Forelimb muscle (tissue), 1 donor: ENCODE measurements at regions not wholly inside any gene's neighbourhood (a gene's known extent, or its start where the extent isn't known, plus 50 kb on each side); places are given as distances from the start of the nearest gene placed in this dataset.
"Not testable (repeated sequence)": the region's sequence is repeated elsewhere in the genome, so short reads cannot be mapped to it uniquely, and the experiment has no call there.

ENCODE experiments used
- DNase-seq: peaks from one replicate; pipeline ENCODE4 v3.0.0-alpha.2; 2013; ENCODE audit warnings: low read depth

GRCh38 chr17:70519300-70519699 lies 350.0 kb downstream of the KCNJ2 start:
- no peak for DNase-seq

- no peak for DNase-seq
Measured at GRCh38 chr17:70520447-70520846, 351.1 kb downstream of the KCNJ2 start.

GRCh38 chr17:70520956-70521355 lies 351.6 kb downstream of the KCNJ2 start:
- DNase-seq = no peak

GRCh38 chr17:70521821-70522256 lies 352.5 kb downstream of the KCNJ2 start:
- DNase-seq = no peak

- DNase-seq = no peak
Measured at GRCh38 chr17:70523426-70523825, 354.1 kb downstream of the KCNJ2 start.

GRCh38 chr17:70525035-70525434 lies 355.7 kb downstream of the KCNJ2 start:
- DNase-seq = not testable (repeated sequence)

- DNase-seq = no peak
Measured at GRCh38 chr17:70525961-70526360, 356.6 kb downstream of the KCNJ2 start.

GRCh38 chr17:70527364-70527888 lies 358.1 kb downstream of the KCNJ2 start:
- no peak for DNase-seq

GRCh38 chr17:70533427-70533826 lies 364.1 kb downstream of the KCNJ2 start:
- DNase-seq = no peak

- DNase-seq = no peak
Measured at GRCh38 chr17:70535986-70536385, 366.7 kb downstream of the KCNJ2 start.

GRCh38 chr17:70539132-70539924 lies 370.0 kb downstream of the KCNJ2 start:
- no peak for DNase-seq

GRCh38 chr17:70542876-70543275 lies 373.5 kb downstream of the KCNJ2 start:
- no peak for DNase-seq

GRCh38 chr17:70544317-70544716 lies 375.0 kb downstream of the KCNJ2 start:
- no peak for DNase-seq

- DNase-seq = no peak
Measured at GRCh38 chr17:70552230-70552981, 383.1 kb downstream of the KCNJ2 start.

- DNase-seq = no peak
Measured at GRCh38 chr17:70552982-70553334, 383.6 kb downstream of the KCNJ2 start.

GRCh38 chr17:70555723-70556122 lies 386.4 kb downstream of the KCNJ2 start:
- no peak for DNase-seq

- DNase-seq = no peak
Measured at GRCh38 chr17:70558821-70559220, 389.5 kb downstream of the KCNJ2 start.

GRCh38 chr17:70560471-70560870 lies 391.1 kb downstream of the KCNJ2 start:
- DNase-seq = no peak

- DNase-seq = no peak
Measured at GRCh38 chr17:70562137-70562536, 392.8 kb downstream of the KCNJ2 start.

GRCh38 chr17:70563281-70563820 lies 394.0 kb downstream of the KCNJ2 start:
- DNase-seq = peak; percentile 38

- DNase-seq = no peak
Measured at GRCh38 chr17:70564006-70564620, 394.8 kb downstream of the KCNJ2 start.

GRCh38 chr17:70569128-70569527 lies 399.8 kb downstream of the KCNJ2 start:
- DNase-seq = no peak
